ES-I3 (cell line): ENCODE measurements at regions not wholly inside any gene's neighbourhood (a gene's known extent, or its start where the extent isn't known, plus 50 kb on each side); places are given as distances from the start of the nearest gene placed in this dataset.

Source experiments
- H3K36me3 ChIP-seq: 2 replicates; pipeline ENCODE4 v1.6.1; 2013; ENCODE audit warnings: mild to moderate bottlenecking, low read length, control low read depth, moderate library complexity; ENCODE audit not compliant: insufficient read depth
- H3K4me1 ChIP-seq: 2 replicates; pipeline ENCODE4 v1.6.1; 2013; ENCODE audit warnings: mild to moderate bottlenecking, control low read depth, low read length; ENCODE audit not compliant: insufficient read depth
- H3K9ac ChIP-seq: 2 replicates; pipeline ENCODE4 v1.6.1; 2013; ENCODE audit warnings: low read depth, mild to moderate bottlenecking, low read length, moderate library complexity
- H3K9me3 ChIP-seq: 2 replicates; pipeline ENCODE4 v1.6.1; 2013; ENCODE audit warnings: mild to moderate bottlenecking, low read length, moderate library complexity; ENCODE audit not compliant: control insufficient read depth, insufficient read depth

GRCh38 chr1:56286956-56287355 is 292.4 kb downstream of the PLPP3 start:
- no peaks in the 10 kb centered on the region for H3K9me3 ChIP-seq
- no peak overlapping the region for H3K9ac ChIP-seq
- peaks cover 19% of the 10 kb centered on the region for H3K4me1 ChIP-seq
- no peaks in the 10 kb centered on the region for H3K36me3 ChIP-seq

- no peak overlapping the region for H3K9ac ChIP-seq
- peaks cover 15% of the 10 kb centered on the region for H3K4me1 ChIP-seq
- H3K36me3 ChIP-seq = no peaks in the 10 kb centered on the region
- no peaks in the 10 kb centered on the region for H3K9me3 ChIP-seq
Measured at GRCh38 chr1:56286506-56286905, 292.9 kb downstream of the PLPP3 start.

GRCh38 chr1:56285554-56286402 is 293.6 kb downstream of the PLPP3 start:
- H3K4me1 ChIP-seq = peaks cover 9% of the 10 kb centered on the region; the same call in 1 of the 2 replicates
- no peak overlapping the region for H3K9ac ChIP-seq
- no peaks in the 10 kb centered on the region for H3K36me3 ChIP-seq
- no peaks in the 10 kb centered on the region for H3K9me3 ChIP-seq

- Histone ChIP-seq H3K4me1 (peaks cover under 1% of the 10 kb centered on the region; the same call in 1 of the 2 replicates), H3K9ac (no peak overlapping the region), H3K36me3 (no peaks in the 10 kb centered on the region), H3K9me3 (no peaks in the 10 kb centered on the region)
Measured at GRCh38 chr1:56284928-56285327, 294.4 kb downstream of the PLPP3 start.

DNA sequence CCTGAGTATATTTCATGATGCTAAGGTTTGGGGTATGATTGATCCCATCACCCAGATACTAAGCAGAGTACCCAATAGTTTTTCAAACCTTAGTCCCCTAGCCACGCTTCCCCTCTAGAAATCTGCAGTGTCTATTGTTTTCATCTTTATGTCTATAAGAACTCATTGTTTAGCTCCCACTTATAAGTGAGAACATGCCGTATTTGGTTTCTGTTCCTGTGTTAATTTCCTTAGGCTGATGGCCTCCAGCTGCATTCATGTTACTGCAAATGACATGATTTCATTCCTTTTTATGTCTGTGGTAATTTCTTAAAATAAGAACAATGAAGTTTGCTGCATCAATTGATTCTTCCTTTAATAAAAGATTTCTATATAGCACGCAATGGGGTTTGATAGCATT is 301.3 kb downstream of the PLPP3 start:
- no peaks in the 10 kb centered on the region for H3K36me3 ChIP-seq
- H3K4me1 ChIP-seq = no peaks in the 10 kb centered on the region
- H3K9ac ChIP-seq = no peak overlapping the region
- H3K9me3 ChIP-seq = no peaks in the 10 kb centered on the region

- Histone ChIP-seq H3K4me1 (no peaks in the 10 kb centered on the region), H3K9me3 (no peaks in the 10 kb centered on the region), H3K36me3 (no peaks in the 10 kb centered on the region), H3K9ac (no peak overlapping the region)
Measured at GRCh38 chr1:56268519-56269140, 310.7 kb downstream of the PLPP3 start.

DNA sequence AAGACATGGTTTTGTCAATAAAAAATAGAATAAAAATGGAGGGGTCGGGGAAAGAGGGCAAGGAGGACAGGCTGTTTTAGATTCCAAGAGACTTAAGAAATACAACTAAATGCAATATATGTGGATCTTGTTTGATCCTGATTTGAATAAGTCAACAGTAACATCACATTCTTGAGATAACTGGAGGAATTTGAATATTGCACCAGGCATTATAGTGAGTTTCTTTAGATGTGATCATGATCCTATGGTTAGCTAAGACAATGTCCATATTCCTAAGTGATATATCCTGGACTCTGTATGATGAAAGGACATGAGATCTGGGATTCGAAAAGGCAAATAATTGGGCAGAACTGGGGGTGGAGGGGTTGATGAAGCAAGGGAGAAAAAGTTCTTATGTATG is 311.8 kb downstream of the PLPP3 start:
- no peaks in the 10 kb centered on the region for H3K36me3 ChIP-seq
- H3K4me1 ChIP-seq = no peaks in the 10 kb centered on the region
- H3K9me3 ChIP-seq = no peaks in the 10 kb centered on the region
- no peak overlapping the region for H3K9ac ChIP-seq

- Histone ChIP-seq H3K9ac (no peak overlapping the region), H3K36me3 (no peaks in the 10 kb centered on the region), H3K4me1 (no peaks in the 10 kb centered on the region), H3K9me3 (no peaks in the 10 kb centered on the region)
Measured at GRCh38 chr1:56266359-56266758, 313.0 kb downstream of the PLPP3 start.

GRCh38 chr1:56265216-56265615 is 314.1 kb downstream of the PLPP3 start:
- Histone ChIP-seq H3K36me3 (no peaks in the 10 kb centered on the region), H3K9ac (no peak overlapping the region), H3K9me3 (0 out of 2 replicates have a peak, but pooled peaks cover 5% of the 10 kb centered on the region), H3K4me1 (no peaks in the 10 kb centered on the region)

DNA sequence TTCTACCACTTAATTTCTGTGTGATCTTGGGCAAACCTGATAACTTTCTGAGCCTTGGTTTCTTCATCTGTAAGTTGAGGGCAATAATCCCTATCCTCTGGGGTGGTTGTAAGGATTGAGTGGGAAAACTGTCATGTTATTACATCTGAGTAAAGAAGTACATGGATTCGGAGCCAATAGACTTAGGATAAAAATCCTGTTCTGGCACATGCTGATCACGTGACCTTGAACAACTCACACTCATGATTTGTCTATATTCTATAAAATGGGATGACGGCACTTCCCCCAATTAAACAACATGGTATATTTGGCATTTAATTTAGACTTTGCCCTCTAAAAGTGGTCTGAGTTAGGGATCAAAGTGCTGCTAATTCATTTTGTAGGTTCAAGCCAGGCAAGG is 315.5 kb downstream of the PLPP3 start:
- H3K36me3 ChIP-seq = no peaks in the 10 kb centered on the region
- 0 out of 2 replicates have a peak, but pooled peaks cover 8% of the 10 kb centered on the region for H3K9me3 ChIP-seq
- no peak overlapping the region for H3K9ac ChIP-seq
- no peaks in the 10 kb centered on the region for H3K4me1 ChIP-seq

GRCh38 chr1:56258371-56258770 is 321.0 kb downstream of the PLPP3 start:
- Histone ChIP-seq H3K9ac (no peak overlapping the region), H3K9me3 (0 out of 2 replicates have a peak, but pooled peaks cover 8% of the 10 kb centered on the region), H3K36me3 (no peaks in the 10 kb centered on the region), H3K4me1 (no peaks in the 10 kb centered on the region)

DNA sequence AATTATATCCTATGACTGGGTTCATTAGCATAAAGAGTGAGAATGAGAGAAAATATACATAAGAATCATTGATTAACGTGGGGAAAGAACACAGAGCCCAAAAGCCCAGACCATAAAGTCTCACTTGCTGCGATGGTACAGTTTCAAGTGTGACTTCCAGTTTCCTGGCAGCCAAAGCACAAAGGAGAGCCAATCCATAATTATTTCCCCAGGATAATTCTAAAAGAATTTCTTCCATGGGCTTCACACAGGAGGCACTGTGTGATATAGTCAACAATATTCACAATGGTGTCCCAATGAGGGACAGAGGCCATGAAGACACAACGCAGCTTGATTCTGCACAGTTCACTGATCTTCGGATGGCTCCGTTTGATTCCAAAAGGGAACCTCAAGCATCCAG is 321.6 kb downstream of the PLPP3 start:
- 0 out of 2 replicates have a peak, but pooled peaks cover 8% of the 10 kb centered on the region for H3K9me3 ChIP-seq
- no peaks in the 10 kb centered on the region for H3K4me1 ChIP-seq
- no peak overlapping the region for H3K9ac ChIP-seq
- no peaks in the 10 kb centered on the region for H3K36me3 ChIP-seq

GRCh38 chr1:56256153-56257000 is 323.0 kb downstream of the PLPP3 start:
- Histone ChIP-seq H3K9me3 (0 out of 2 replicates have a peak, but pooled peaks cover 8% of the 10 kb centered on the region), H3K4me1 (no peaks in the 10 kb centered on the region), H3K9ac (no peak overlapping the region), H3K36me3 (no peaks in the 10 kb centered on the region)

- Histone ChIP-seq H3K36me3 (no peaks in the 10 kb centered on the region), H3K9ac (no peak overlapping the region), H3K9me3 (0 out of 2 replicates have a peak, but pooled peaks cover 7% of the 10 kb centered on the region), H3K4me1 (no peaks in the 10 kb centered on the region)
Measured at GRCh38 chr1:56255516-56256152, 323.7 kb downstream of the PLPP3 start.
